Neuron (in vitro differentiated cells): ENCODE measurements at regions not wholly inside any gene's neighbourhood (a gene's known extent, or its start where the extent isn't known, plus 50 kb on each side); places are given as distances from the start of the nearest gene placed in this dataset.
"Not testable (repeated sequence)": the region's sequence is repeated elsewhere in the genome, so short reads cannot be mapped to it uniquely, and the experiment has no call there.

Source experiments
- H2AFZ ChIP-seq: one replicate; pipeline ENCODE4 v1.6.1; 2013; ENCODE audit warnings: low read depth, mild to moderate bottlenecking, inconsistent platforms, low read length, moderate library complexity
- H3K27me3 ChIP-seq: one replicate; pipeline ENCODE4 v1.6.1; 2013; ENCODE audit warnings: low read length; ENCODE audit not compliant: insufficient read depth
- H3K36me3 ChIP-seq: one replicate; pipeline ENCODE4 v1.6.1; 2013; ENCODE audit warnings: low read length; ENCODE audit not compliant: insufficient read depth
- H3K4me1 ChIP-seq: one replicate; pipeline ENCODE4 v1.6.1; 2013; ENCODE audit warnings: low read length; ENCODE audit not compliant: insufficient read depth
- H3K4me3 ChIP-seq: 2 replicates; pipeline ENCODE4 v1.5.1; 2013; ENCODE audit warnings: mild to moderate bottlenecking, low read length, moderate library complexity
- H3K9me3 ChIP-seq: one replicate; pipeline ENCODE4 v1.6.1; 2013; ENCODE audit warnings: low read length

DNA sequence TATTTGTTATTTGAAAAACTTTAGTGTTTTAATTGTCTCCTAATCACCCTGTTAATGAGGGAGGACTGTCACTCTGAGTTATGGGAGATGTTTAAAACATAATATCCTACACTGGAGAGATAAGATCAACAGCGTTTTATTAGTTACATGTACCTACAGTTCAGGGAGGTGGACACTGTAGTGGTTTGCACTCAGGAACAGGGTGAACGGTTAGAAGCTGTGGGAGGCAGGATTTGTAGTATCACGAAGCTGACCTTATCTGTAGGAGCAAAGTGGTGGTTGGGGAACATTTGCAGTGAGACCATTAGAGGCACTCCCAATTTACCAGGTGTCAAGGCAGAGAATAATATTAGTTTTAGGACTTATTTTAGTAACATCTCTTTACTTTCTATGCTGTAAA, 193.3 kb upstream of the KCND2 start:
- Histone ChIP-seq H3K4me3 (no peak overlapping the region), H3K4me1 (no peaks in the 10 kb centered on the region), H2AFZ (no peak overlapping the region), H3K36me3 (no peaks in the 10 kb centered on the region), H3K27me3 (no peaks in the 10 kb centered on the region), H3K9me3 (no peaks in the 10 kb centered on the region)

DNA sequence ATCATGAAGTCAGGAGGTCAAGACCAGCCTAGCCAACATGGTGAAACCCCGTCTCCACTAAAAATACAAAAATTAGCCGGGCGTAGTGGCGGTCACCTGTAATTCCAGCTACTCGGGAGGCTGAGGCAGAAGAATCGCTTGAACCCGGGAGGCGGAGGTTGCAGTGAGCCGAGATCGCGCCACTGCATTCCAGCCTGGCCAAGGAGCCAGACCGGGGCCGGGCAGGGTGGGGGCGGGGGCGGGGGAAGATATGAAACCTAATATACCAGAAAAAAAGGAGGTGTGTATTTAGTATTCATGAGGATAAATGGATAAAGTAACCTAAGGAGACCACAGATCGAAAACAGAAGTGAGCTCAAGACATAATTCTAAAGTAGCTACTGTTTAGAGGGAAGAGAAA, 186.5 kb upstream of the KCND2 start:
- H3K36me3 ChIP-seq, H3K9me3 ChIP-seq, H3K4me1 ChIP-seq, H2AFZ ChIP-seq, H3K27me3 ChIP-seq, H3K4me3 ChIP-seq: not testable (repeated sequence)

DNA sequence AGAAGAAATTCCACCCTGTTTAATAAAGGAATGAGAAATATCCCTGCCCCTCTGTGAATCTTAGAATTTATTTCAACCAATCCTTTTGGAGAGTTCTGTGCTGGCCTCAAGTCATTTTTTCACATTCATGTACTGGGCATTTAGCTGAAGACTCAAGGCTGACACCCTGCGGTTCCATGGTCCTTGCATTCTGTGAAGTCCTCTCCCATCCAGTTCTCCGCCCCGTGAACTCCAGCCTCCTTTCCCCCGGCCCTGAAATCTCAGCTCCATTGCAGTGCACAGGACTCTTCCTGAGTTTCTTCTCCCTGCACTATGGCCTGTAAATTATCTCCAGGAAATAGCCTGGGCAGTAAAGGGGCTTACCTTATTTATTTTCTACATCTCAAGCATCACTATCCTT, 183.0 kb upstream of the KCND2 start:
- no peaks in the 10 kb centered on the region for H3K4me1 ChIP-seq
- H3K27me3 ChIP-seq, result no peaks in the 10 kb centered on the region
- no peak overlapping the region for H3K4me3 ChIP-seq
- H3K36me3 ChIP-seq, result no peaks in the 10 kb centered on the region
- no peak overlapping the region for H2AFZ ChIP-seq
- no peaks in the 10 kb centered on the region for H3K9me3 ChIP-seq

DNA sequence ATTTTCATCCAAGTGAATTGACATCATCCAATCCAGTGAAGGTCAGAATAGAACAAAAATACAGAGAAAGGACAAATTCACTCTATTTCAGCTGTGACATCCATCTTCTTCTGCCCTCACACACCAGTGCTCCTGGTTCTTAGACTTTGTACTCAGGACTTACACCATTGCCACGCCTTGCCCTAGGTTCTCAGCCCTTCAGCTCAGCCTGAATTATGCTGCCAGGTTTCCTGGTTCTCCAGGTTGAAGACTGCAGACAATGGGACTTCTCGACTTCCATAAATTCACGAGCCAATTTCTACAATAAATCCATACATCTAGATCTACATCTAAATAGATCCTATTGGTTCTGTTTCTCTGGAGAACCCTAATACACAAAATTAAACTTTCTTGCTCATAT, 181.2 kb upstream of the KCND2 start:
- Histone ChIP-seq H3K27me3 (no peaks in the 10 kb centered on the region), H3K9me3 (no peaks in the 10 kb centered on the region), H3K4me1 (no peaks in the 10 kb centered on the region), H3K4me3 (no peak overlapping the region), H2AFZ (no peak overlapping the region), H3K36me3 (no peaks in the 10 kb centered on the region)

DNA sequence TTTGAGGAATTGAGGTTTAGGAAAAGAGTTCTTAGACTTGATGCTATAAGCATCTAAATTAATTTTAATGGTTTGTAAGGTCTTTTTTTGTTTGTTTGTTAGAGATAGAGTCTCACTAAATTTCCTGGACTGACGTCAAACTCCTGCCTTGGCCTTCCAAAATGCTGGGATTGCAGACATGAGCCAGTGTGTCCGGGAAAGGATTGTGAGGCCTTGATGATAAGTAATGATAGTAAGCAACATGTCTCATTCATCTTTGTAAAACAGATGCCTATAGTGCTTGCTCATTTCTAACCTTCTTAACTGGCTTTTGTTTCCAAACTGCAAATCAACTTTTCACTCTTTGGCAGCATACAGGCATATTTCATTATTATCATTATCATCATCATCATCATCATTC, 176.0 kb upstream of the KCND2 start:
- no peaks in the 10 kb centered on the region for H3K4me1 ChIP-seq
- H3K36me3 ChIP-seq, result no peaks in the 10 kb centered on the region
- H3K4me3 ChIP-seq, result no peak overlapping the region
- no peaks in the 10 kb centered on the region for H3K9me3 ChIP-seq
- no peak overlapping the region for H2AFZ ChIP-seq
- H3K27me3 ChIP-seq, result no peaks in the 10 kb centered on the region

DNA sequence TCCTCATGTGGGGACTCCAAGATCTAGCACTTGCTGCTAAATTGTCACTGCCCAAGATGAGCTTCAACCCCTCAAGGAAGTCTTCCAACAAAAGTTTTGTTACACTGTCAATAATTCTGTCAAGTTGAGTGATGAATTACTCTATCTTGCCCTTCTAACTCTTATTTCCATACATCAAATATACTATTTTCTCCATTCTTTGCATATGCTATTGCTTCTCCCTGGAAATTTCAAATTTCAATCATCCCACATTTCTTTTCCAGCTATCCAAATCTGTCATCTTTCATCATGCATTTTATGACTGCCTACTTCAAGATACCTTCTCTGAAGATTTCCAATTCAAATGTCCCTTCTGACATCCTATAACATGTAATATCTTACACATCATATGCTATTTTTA, 175.2 kb upstream of the KCND2 start:
- Histone ChIP-seq H3K4me3 (no peak overlapping the region), H3K9me3 (no peaks in the 10 kb centered on the region), H3K36me3 (no peaks in the 10 kb centered on the region), H2AFZ (no peak overlapping the region), H3K27me3 (no peaks in the 10 kb centered on the region), H3K4me1 (no peaks in the 10 kb centered on the region)

DNA sequence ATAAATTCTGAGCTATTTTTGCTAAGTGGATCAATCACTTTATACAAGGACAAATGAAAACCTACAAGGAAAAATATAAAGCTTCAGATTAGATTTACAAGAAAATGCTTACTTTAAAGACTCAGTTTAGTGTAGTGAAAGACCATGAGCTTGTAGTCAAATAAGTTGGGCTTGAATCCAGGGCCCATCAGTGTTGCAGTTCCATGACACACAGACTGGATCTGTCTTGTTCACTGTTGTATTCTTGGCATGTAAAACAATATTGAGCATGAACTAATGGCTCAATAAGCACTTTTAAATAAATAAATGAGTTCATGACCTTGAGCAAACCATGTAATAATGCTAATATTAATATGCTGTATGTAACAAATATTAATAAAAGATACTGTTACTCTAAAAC, 164.6 kb upstream of the KCND2 start:
- H2AFZ ChIP-seq, result no peak overlapping the region
- H3K27me3 ChIP-seq, result no peaks in the 10 kb centered on the region
- H3K4me1 ChIP-seq, result no peaks in the 10 kb centered on the region
- no peaks in the 10 kb centered on the region for H3K36me3 ChIP-seq
- no peaks in the 10 kb centered on the region for H3K9me3 ChIP-seq
- H3K4me3 ChIP-seq, result no peak overlapping the region

DNA sequence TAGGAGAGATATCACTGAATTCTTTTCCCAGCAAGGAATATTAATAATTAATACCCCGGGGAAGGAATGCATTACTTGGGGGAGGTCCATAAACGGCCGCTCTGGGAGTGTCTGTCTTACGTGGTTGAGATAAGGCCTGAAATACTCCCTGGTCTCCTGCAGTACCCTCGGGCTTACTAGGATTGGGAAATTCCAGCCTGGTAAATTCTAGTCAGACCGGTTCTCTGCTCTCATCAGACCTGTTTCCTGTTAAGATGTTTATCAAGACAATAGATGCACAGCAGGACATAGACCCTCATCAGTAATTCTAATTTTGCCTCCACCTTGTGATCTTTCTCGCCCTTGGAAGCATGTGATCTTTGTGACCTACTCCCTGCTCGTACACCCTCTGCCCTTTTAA, 162.8 kb upstream of the KCND2 start:
- no peak overlapping the region for H3K4me3 ChIP-seq
- H3K9me3 ChIP-seq, result no peaks in the 10 kb centered on the region
- no peaks in the 10 kb centered on the region for H3K4me1 ChIP-seq
- no peaks in the 10 kb centered on the region for H3K36me3 ChIP-seq
- no peak overlapping the region for H2AFZ ChIP-seq
- no peaks in the 10 kb centered on the region for H3K27me3 ChIP-seq

DNA sequence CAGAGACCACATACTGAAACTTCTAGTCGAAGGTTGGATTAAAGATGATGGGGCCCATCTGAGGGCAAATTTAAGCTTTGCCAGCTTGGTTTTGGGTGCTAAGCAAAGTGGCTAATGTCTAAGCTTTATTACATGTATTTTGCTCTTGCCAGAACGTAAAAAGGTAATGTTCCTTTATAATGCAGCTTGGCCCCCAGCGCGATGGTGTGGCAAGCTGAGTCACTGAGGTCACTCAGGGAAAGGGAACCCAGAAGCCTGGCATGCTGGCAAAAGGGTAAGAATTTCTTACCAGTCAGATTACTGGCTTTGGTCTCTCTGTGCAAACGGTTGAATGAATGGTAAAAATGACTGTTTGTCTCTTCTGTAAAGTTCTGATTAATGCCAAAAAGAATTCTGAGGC, 158.3 kb upstream of the KCND2 start:
- H2AFZ ChIP-seq, result no peak overlapping the region
- H3K4me1 ChIP-seq, result no peaks in the 10 kb centered on the region
- no peaks in the 10 kb centered on the region for H3K27me3 ChIP-seq
- H3K36me3 ChIP-seq, result no peaks in the 10 kb centered on the region
- H3K4me3 ChIP-seq, result no peak overlapping the region
- no peaks in the 10 kb centered on the region for H3K9me3 ChIP-seq

DNA sequence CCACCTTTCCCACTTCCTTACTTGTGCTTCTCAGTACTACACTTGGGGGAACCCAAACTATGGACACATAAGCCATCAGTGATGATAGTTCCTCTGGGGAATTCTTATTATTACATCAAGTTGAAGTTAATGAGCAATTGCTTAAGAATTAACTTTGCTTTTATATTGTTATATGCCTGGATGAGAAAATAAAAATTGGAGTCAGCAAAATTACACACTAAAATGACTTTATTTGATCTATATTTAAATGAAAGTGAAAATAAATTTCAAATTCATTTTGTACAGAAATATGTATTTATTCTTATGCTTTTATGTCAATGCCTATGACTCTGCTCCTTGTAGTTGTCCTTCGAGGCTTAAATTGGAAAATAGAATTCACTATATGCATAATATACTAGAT, 149.4 kb upstream of the KCND2 start:
- H3K4me1 ChIP-seq, result no peaks in the 10 kb centered on the region
- H3K9me3 ChIP-seq, result no peaks in the 10 kb centered on the region
- H3K4me3 ChIP-seq, result no peak overlapping the region
- H3K36me3 ChIP-seq, result no peaks in the 10 kb centered on the region
- H2AFZ ChIP-seq, result no peak overlapping the region
- no peaks in the 10 kb centered on the region for H3K27me3 ChIP-seq

DNA sequence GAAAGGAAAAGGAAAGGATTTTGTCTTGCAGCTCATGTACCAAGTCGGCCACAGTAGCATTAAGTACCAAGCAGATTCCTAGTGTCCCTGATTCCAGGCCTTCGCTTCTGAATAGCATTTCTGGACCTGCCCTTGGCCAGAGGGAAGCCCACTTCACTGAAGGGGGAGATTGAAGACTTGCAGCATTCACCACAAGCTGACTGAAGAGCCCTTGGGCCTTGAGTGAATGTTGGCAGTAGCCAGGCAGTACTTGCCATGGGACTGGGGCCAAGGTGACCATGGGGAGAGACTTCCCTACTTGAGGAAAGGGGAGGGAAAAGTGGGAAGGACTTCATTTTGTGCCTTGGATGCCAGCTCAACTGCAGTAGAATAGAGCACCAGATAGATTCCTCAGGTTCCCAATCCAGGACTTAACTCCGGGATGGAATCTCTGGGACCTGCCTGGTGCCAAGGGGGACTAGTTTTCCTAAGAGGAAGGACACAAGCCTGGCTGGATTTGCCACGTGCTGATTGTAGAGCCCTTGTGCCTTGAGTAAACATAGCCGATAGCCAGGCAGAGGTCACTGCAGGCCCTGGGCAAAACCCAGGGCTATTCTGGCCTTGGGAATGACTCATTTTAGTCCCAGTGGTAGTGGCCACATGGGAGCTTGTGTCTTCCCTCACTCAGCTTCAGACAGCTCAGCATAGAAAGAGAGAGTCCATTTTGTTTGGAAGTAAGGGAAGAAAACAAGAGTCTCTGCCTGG, 141.7 kb upstream of the KCND2 start:
- H3K36me3 ChIP-seq, result no peaks in the 10 kb centered on the region
- no peak overlapping the region for H2AFZ ChIP-seq
- no peaks in the 10 kb centered on the region for H3K4me1 ChIP-seq
- no peak overlapping the region for H3K4me3 ChIP-seq
- H3K9me3 ChIP-seq, result no peaks in the 10 kb centered on the region
- no peaks in the 10 kb centered on the region for H3K27me3 ChIP-seq

DNA sequence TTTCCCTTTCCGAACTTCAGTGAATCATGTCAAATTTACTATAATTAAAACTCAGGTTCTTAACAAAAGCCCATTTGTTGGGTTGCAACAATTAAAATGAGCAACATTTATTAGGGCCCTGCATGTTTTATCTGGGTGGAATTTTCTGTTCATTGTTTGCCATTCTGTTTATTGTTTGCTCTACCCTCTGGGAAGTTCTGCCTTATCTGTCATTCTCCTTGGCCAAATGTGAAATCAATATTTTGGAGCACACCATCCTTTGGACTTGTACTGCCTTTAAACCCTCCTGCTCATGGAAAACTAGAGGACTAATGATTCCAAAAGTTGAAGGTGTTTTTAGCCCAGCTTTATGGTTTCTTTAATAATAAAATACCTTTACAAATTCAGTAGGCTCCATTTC, 134.5 kb upstream of the KCND2 start:
- Histone ChIP-seq H3K4me3 (no peak overlapping the region), H3K9me3 (no peaks in the 10 kb centered on the region), H3K36me3 (no peaks in the 10 kb centered on the region), H3K27me3 (no peaks in the 10 kb centered on the region), H2AFZ (no peak overlapping the region), H3K4me1 (no peaks in the 10 kb centered on the region)

DNA sequence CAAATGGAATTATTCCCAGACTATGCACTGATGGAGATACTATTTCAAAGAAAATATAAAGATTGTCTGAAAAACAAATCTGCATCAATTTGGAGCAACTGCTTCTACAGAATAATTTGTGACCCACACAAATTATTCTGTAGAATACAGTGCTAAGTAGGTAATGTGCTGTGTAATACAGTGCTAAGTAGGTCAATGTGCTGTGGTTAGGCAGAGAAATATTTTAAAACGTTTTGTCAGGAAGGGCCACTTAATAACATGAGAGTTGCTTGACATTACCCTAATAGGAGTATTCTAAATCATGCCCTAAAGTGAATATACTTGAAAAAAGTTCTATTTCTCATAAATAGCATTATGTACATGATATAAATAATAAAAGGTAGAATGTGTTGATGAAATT, 116.5 kb upstream of the KCND2 start:
- Histone ChIP-seq H3K4me3 (no peak overlapping the region), H3K36me3 (no peaks in the 10 kb centered on the region), H2AFZ (no peak overlapping the region), H3K4me1 (no peaks in the 10 kb centered on the region), H3K9me3 (no peaks in the 10 kb centered on the region), H3K27me3 (no peaks in the 10 kb centered on the region)

DNA sequence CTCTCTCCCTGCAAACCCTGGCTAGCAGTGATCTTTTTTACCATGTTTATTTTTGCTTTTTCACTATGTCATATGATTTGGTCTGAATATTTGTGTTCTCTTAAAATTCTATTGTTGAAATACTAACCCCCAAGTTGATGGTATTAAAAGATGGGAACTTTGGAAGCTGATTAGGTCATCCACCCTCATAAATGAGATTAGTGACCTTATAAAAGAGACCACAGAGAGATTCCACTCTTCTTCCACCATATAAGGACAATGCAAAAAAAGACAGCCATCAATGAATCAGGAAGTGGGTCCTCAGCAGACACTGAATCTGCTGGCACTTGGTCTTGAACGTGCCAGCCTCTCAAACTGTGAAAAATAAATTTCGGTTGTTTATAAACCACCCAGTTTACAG, 112.8 kb upstream of the KCND2 start:
- no peak overlapping the region for H3K4me3 ChIP-seq
- no peaks in the 10 kb centered on the region for H3K9me3 ChIP-seq
- H2AFZ ChIP-seq, result no peak overlapping the region
- H3K4me1 ChIP-seq, result peaks cover 9% of the 10 kb centered on the region
- no peaks in the 10 kb centered on the region for H3K27me3 ChIP-seq
- no peaks in the 10 kb centered on the region for H3K36me3 ChIP-seq
